ENCODE measurements at regions not wholly inside any gene's neighbourhood (a gene's known extent, or its start where the extent isn't known, plus 50 kb on each side); places are given as distances from the start of the nearest gene placed in this dataset.

- no peak overlapping the region for H3K27ac ChIP-seq (ENCODE audit: low read depth in 1 of 2, low read length in 2 of 2)
- intact Hi-C loops (cut with DNase I, micrococcal nuclease) = no loop called here
- peaks cover 0 to 3% of the 10 kb centered on the region in 2 experiments for H3K27me3 ChIP-seq (ENCODE audit: control insufficient read depth in 1 of 2, insufficient read depth in 2 of 2, low read length in 2 of 2)
- Mint-ChIP-seq H3K4me3 (no peak overlapping the region), H3K27ac (no peak overlapping the region), H3K27me3 (peaks cover 60% of the 10 kb centered on the region), H3K9me3 (no peaks in the 10 kb centered on the region), H3K36me3 (ENCODE audit: low read depth) (no peaks in the 10 kb centered on the region), H3K4me1 (ENCODE audit: low read depth) (no peaks in the 10 kb centered on the region)
- ATAC-seq (ENCODE audit: poor library complexity) (no peak), DNase-seq (no peak)
- H3K4me1 ChIP-seq (ENCODE audit: insufficient read depth, low read length) = no peaks in the 10 kb centered on the region
- no peak overlapping the region for H3K4me3 ChIP-seq (ENCODE audit: low read length)
- no peaks in the 10 kb centered on the region for H3K36me3 ChIP-seq (ENCODE audit: insufficient read depth, low read length)
- CTCF ChIA-PET = interaction anchor here (1.2 kb wide), 1 partner anchor 729 kb away, joined by 3 read pairs; no protein-coding TSS in a partner anchor
- no peak for TF ChIP-seq CTCF (IDR thresholded peaks at IDR 0.05)
- no peaks in the 10 kb centered on the region for H3K9me3 ChIP-seq (ENCODE audit: control insufficient read depth in 1 of 2, insufficient read depth in 1 of 2, low read length in 2 of 2)
- POLR2A ChIA-PET = interaction anchor here (0.6 kb wide), 1 partner anchor 14 kb away, joined by 4 read pairs; no protein-coding TSS in a partner anchor
These were observed 119.1 kb upstream of the TMEM260 start for GRCh38 chr14:56460469-56460868.

- ChIA-PET POLR2A (no interaction called here), CTCF (interaction anchor here (1.2 kb wide), 3 partner anchors 13 to 730 kb away, joined by 3 read pairs; no protein-coding TSS in a partner anchor)
- no peak for ATAC-seq (ENCODE audit: poor library complexity)
- Histone ChIP-seq H3K4me3 (ENCODE audit: low read length) (no peak overlapping the region), H3K27me3 (ENCODE audit: control insufficient read depth in 1 of 2, insufficient read depth in 2 of 2, low read length in 2 of 2) (peaks cover 0 to 3% of the 10 kb centered on the region in 2 experiments), H3K36me3 (ENCODE audit: insufficient read depth, low read length) (no peaks in the 10 kb centered on the region), H3K9me3 (ENCODE audit: control insufficient read depth in 1 of 2, insufficient read depth in 1 of 2, low read length in 2 of 2) (no peaks in the 10 kb centered on the region), H3K27ac (ENCODE audit: low read depth in 1 of 2, low read length in 2 of 2) (no peak overlapping the region), H3K4me1 (ENCODE audit: insufficient read depth, low read length) (no peaks in the 10 kb centered on the region)
- Mint-ChIP-seq H3K36me3 (ENCODE audit: low read depth) (no peaks in the 10 kb centered on the region), H3K4me1 (ENCODE audit: low read depth) (no peaks in the 10 kb centered on the region), H3K27ac (no peak overlapping the region), H3K9me3 (no peaks in the 10 kb centered on the region), H3K4me3 (no peak overlapping the region), H3K27me3 (peaks cover 53% of the 10 kb centered on the region)
- intact Hi-C loops (cut with DNase I, micrococcal nuclease) = no loop called here
- TF ChIP-seq CTCF (IDR thresholded peaks at IDR 0.05) = no peak
- no peak for DNase-seq
These were observed 118.0 kb upstream of the TMEM260 start for GRCh38 chr14:56461276-56462275.

- intact Hi-C loops (cut with DNase I, micrococcal nuclease) = no loop called here
- POLR2A ChIA-PET = no interaction called here
- H3K27me3 ChIP-seq (ENCODE audit: control insufficient read depth in 1 of 2, insufficient read depth in 2 of 2, low read length in 2 of 2) = peaks cover 0 to 3% of the 10 kb centered on the region in 2 experiments
- no peaks in the 10 kb centered on the region for H3K4me1 ChIP-seq (ENCODE audit: insufficient read depth, low read length)
- H3K4me3 ChIP-seq (ENCODE audit: low read length) = no peak overlapping the region
- Mint-ChIP-seq H3K36me3 (ENCODE audit: low read depth) (no peaks in the 10 kb centered on the region), H3K4me1 (ENCODE audit: low read depth) (no peaks in the 10 kb centered on the region), H3K9me3 (no peaks in the 10 kb centered on the region), H3K4me3 (no peak overlapping the region), H3K27ac (no peak overlapping the region), H3K27me3 (peaks cover 38% of the 10 kb centered on the region)
- no peaks in the 10 kb centered on the region for H3K9me3 ChIP-seq (ENCODE audit: control insufficient read depth in 1 of 2, insufficient read depth in 1 of 2, low read length in 2 of 2)
- no peak for TF ChIP-seq CTCF (IDR thresholded peaks at IDR 0.05)
- H3K27ac ChIP-seq (ENCODE audit: low read depth in 1 of 2, low read length in 2 of 2) = no peak overlapping the region
- ATAC-seq (ENCODE audit: poor library complexity) = no peak
- no peaks in the 10 kb centered on the region for H3K36me3 ChIP-seq (ENCODE audit: insufficient read depth, low read length)
- no peak for DNase-seq
- CTCF ChIA-PET = no interaction called here
These were observed 116.2 kb upstream of the TMEM260 start for GRCh38 chr14:56463271-56463890.

Data from CD4-positive, alpha-beta T cell (primary cell).